ENCODE measurements at regions not wholly inside any gene's neighbourhood (a gene's known extent, or its start where the extent isn't known, plus 50 kb on each side); places are given as distances from the start of the nearest gene placed in this dataset.

DNA sequence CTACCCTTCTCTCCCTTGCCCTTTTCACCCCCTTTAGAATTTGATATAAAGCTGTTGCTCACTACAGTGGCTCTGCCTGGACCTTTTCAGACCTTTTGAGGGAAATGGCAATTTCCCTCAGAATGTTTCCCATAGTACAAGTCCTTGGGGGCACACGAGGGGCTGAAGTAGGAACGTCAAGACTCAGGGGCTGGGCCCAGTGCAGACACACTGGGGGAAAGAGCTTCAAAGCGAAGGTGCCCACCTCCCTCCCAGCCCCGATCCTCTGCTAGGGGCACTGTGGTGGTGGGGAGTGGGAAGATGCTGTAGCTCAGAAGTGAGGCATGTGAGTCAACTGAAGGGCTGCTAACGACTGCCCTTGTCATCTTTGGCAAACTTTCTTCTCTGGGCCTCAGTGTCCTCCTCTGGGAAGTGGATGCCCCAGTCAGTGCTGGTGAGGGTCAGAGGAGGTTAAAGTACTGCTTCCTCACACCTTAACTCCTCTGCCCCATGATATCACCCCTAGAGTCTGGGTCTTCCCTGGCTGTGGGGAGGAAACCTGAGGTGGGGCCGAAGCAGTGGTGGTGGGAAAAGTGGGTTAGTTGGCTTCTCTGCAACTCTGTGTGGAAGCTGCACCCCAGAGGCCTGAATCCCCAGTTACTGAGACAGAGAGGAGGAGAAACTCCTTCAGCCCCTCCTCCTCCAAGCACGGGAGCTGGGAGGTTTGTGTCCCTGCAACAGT, 425.3 kb upstream of the B3GAT1 start:
- TF ChIP-seq, protein P1, sequence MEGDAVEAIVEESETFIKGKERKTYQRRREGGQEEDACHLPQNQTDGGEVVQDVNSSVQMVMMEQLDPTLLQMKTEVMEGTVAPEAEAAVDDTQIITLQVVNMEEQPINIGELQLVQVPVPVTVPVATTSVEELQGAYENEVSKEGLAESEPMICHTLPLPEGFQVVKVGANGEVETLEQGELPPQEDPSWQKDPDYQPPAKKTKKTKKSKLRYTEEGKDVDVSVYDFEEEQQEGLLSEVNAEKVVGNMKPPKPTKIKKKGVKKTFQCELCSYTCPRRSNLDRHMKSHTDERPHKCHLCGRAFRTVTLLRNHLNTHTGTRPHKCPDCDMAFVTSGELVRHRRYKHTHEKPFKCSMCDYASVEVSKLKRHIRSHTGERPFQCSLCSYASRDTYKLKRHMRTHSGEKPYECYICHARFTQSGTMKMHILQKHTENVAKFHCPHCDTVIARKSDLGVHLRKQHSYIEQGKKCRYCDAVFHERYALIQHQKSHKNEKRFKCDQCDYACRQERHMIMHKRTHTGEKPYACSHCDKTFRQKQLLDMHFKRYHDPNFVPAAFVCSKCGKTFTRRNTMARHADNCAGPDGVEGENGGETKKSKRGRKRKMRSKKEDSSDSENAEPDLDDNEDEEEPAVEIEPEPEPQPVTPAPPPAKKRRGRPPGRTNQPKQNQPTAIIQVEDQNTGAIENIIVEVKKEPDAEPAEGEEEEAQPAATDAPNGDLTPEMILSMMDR (IDR thresholded peaks at IDR 0.05; ENCODE audit: low read depth, low read length): no peak
- no peak for TF ChIP-seq POLR2A (IDR thresholded peaks at IDR 0.05; ENCODE audit: extremely low read depth, insufficient read length)
- no peak for TF ChIP-seq MAX (IDR thresholded peaks at IDR 0.05; ENCODE audit: low read depth, low read length)

Data from NB4 (cell line).